HG02884 (cell line): ENCODE measurements at regions not wholly inside any gene's neighbourhood (a gene's known extent, or its start where the extent isn't known, plus 50 kb on each side); places are given as distances from the start of the nearest gene placed in this dataset.
"Not testable (repeated sequence)": the region's sequence is repeated elsewhere in the genome, so short reads cannot be mapped to it uniquely, and the experiment has no call there.

Experiments
- ATAC-seq: cut with Tn5 transposase; IDR thresholded peaks from one replicate; pipeline ENCODE4 v1.9.1; 2021; ENCODE audit warnings: mild to moderate bottlenecking, moderate library complexity; ENCODE audit not compliant: unreplicated experiment

- no peak for ATAC-seq
These were observed 73.0 kb upstream of the EPCAM start for GRCh38 chr2:47295981-47296635.

- ATAC-seq = no peak
These were observed 73.8 kb upstream of the EPCAM start for GRCh38 chr2:47295131-47295980.

GRCh38 chr2:47293976-47294375, 75.1 kb upstream of the EPCAM start:
- ATAC-seq = no peak

- no peak for ATAC-seq
These were observed 80.2 kb upstream of the EPCAM start for GRCh38 chr2:47288864-47289263.

- no peak for ATAC-seq
These were observed 85.5 kb upstream of the EPCAM start for GRCh38 chr2:47283659-47284058.

GRCh38 chr2:47282621-47283272, 86.4 kb upstream of the EPCAM start:
- no peak for ATAC-seq

- ATAC-seq = not testable (repeated sequence)
These were observed 89.6 kb upstream of the EPCAM start for GRCh38 chr2:47279525-47279924.

- no peak for ATAC-seq
These were observed 91.1 kb upstream of the EPCAM start for GRCh38 chr2:47277987-47278386.

- no peak for ATAC-seq
These were observed 91.9 kb upstream of the EPCAM start for GRCh38 chr2:47277187-47277586.

- no peak for ATAC-seq
These were observed 93.0 kb upstream of the EPCAM start for GRCh38 chr2:47276061-47276460.

GRCh38 chr2:47274054-47274782, 94.9 kb upstream of the EPCAM start:
- ATAC-seq = no peak

- ATAC-seq = no peak
These were observed 96.0 kb upstream of the EPCAM start for GRCh38 chr2:47272905-47273758.

GRCh38 chr2:47272031-47272864, 95.9 kb upstream of the CALM2 start:
- no peak for ATAC-seq

GRCh38 chr2:47271054-47272000, 95.0 kb upstream of the CALM2 start:
- ATAC-seq = no peak

- no peak for ATAC-seq
These were observed 94.1 kb upstream of the CALM2 start for GRCh38 chr2:47270421-47270820.

GRCh38 chr2:47269316-47270232, 93.3 kb upstream of the CALM2 start:
- no peak for ATAC-seq

- ATAC-seq = no peak
These were observed 91.4 kb upstream of the CALM2 start for GRCh38 chr2:47267711-47268086.
